Superior temporal gyrus (tissue), 1 donor: ENCODE measurements at regions not wholly inside any gene's neighbourhood (a gene's known extent, or its start where the extent isn't known, plus 50 kb on each side); places are given as distances from the start of the nearest gene placed in this dataset.

ENCODE experiments used
- DNase-seq: peaks from one replicate; pipeline ENCODE4 v3.0.0-alpha.2; 2016; ENCODE audit errors: extremely low spot score

- no peak for DNase-seq
These were observed 66.4 kb upstream of the DUSP22 start for GRCh38 chr6:225907-226306.

- no peak for DNase-seq
These were observed 65.7 kb upstream of the DUSP22 start for GRCh38 chr6:226516-227073.

GRCh38 chr6:227074-227782 lies 65.1 kb upstream of the DUSP22 start:
- DNase-seq: peak; percentile 72

DNA sequence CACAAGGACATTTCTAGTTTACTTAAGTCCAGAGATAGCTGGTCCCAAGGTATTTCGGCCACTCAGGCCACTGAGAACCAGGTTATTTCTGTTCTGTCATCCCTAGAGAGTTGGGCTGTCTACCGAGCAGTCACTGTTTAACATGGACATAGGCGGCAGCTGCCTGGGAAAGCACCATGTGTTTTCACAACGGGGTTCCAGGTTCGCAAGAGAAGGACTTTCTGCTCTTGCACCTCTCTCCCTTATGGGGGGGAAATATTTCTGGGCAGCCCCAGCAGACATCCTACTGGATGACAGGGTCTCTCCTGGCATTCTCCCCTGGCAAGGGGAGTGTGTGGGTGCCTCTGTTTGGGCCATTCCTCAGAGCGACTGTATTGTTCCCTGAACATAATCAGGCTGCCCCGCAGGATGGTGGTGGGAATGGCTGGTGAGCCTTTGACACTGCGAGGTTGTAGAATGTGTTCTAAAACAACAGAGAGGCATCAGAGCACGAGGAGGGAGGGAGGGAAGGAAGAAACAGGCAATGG lies 64.4 kb upstream of the DUSP22 start:
- DNase-seq: no peak

GRCh38 chr6:228881-229651 lies 63.2 kb upstream of the DUSP22 start:
- DNase-seq: no peak

DNA sequence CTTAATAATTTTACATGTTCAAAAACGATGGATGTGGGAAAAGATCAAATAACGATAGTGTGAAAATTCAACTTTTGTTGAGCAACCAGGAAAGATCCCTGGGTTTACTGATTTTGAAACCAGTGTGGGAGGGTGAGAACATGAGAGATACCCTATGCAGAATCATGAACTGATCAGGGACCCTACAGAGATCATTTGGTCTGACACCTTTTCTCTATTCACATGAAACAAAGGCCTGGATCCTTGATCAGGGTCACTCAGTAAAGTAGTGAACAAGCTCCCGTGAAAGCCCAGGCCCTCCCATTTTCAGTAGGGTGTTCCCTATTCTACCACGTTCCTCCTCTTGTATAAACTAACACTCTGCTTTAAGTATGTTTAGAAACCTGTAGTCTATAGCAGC lies 60.5 kb upstream of the DUSP22 start:
- DNase-seq: no peak

- DNase-seq: no peak
These were observed 59.2 kb upstream of the DUSP22 start for GRCh38 chr6:232982-233640.

GRCh38 chr6:234706-235372 lies 57.4 kb upstream of the DUSP22 start:
- no peak for DNase-seq

DNA sequence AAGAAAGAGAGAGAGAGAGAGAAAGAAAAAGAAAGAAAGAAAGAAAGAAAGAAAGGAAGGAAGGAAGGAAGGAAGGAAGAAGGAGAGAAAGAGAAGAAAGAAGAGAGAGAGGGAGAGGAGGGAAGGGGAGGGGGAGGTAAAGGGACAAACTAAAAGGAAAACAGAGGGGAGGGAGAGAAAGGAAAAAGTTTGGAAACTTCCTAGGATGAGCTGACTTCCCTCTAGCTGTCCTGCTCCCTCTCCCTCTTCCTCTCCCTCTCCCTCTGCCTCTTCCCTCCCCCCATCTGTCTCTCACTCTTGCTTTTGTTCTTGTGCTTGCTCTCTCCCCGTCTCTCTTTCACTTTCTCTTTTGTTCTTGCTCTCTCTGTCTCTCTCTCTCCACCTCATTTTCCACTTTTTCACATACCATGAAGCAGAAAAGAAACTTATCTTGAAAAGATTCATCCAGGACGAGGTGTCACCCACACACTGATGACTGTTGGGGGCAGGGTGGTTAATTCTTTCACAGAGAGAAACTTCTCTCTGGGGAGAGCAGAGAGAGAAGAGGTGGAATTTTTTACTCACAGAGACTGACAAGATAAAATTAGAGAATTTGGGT lies 56.4 kb upstream of the DUSP22 start:
- no peak for DNase-seq

DNA sequence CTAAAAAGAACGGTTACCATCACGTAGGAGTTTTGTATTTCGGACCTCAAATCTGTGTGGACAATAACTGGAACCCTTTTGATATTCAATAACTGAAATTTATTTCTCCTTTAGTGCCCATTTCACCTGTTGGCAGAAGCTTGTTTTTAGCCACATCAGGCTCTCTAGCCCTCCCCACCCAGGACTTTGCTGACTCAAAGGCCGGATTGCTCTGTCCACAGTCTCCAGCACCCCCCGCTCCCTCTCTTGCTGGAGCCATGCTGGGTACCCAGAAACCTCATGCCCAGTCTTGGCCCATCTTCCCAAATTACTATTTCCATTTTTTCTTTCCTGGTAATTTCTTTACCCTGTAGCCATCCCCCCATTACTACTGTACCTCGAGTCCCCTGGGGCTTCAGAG lies 55.8 kb upstream of the DUSP22 start:
- DNase-seq: no peak

GRCh38 chr6:240151-240550 lies 52.1 kb upstream of the DUSP22 start:
- DNase-seq: no peak

GRCh38 chr6:241336-241865 lies 50.9 kb upstream of the DUSP22 start:
- DNase-seq: no peak
